H1 (cell line): ENCODE measurements at regions not wholly inside any gene's neighbourhood (a gene's known extent, or its start where the extent isn't known, plus 50 kb on each side); places are given as distances from the start of the nearest gene placed in this dataset.
A peak's percentile ranks its signal among the peaks of the same experiment; 100 is the strongest.

ENCODE experiments used
- BRCA1 ChIP-seq: IDR thresholded peaks from 2 replicates; pipeline ENCODE4 v1.6.1; 2012; ENCODE audit warnings: low read depth, low read length, improper control_type of control experiment
- CHD7 ChIP-seq: fragments of 300-600 bp; sonication (generic); IDR thresholded peaks from 2 replicates; pipeline ENCODE4 v1.7.1; 2012; ENCODE audit warnings: low read length, moderate library complexity, mild to moderate bottlenecking, inconsistent platforms; ENCODE audit not compliant: insufficient replicate concordance
- CTCF ChIP-seq, 3 experiments: IDR thresholded peaks; 1 replicate in 2 of 3; 2 replicates in 1 of 3; pipeline versions ENCODE4 v1.5.1 to v1.6.1; 2011; ENCODE audit warnings: low read length in 3 of 3, mild to moderate bottlenecking in 3 of 3, inconsistent platforms in 2 of 3, low read depth in 1 of 3, moderate library complexity in 1 of 3; ENCODE audit not compliant: insufficient read depth in 1 of 3; ENCODE audit errors: control extremely low read depth in 1 of 3
- EP300 ChIP-seq, 2 experiments: IDR thresholded peaks; 1 replicate in 1 of 2; 2 replicates in 1 of 2; pipeline ENCODE4 v1.6.1; 2011 to 2012; ENCODE audit warnings: low read depth in 2 of 2, low read length in 2 of 2, mild to moderate bottlenecking in 2 of 2, borderline replicate concordance in 1 of 2, inconsistent platforms in 1 of 2, moderate library complexity in 1 of 2
- FOSL1 ChIP-seq: IDR thresholded peaks from 2 replicates; pipeline ENCODE4 v1.6.1; 2011; ENCODE audit warnings: mild to moderate bottlenecking, low read depth, low read length, moderate library complexity; ENCODE audit not compliant: insufficient read depth
- GABPA ChIP-seq: IDR thresholded peaks from 2 replicates; pipeline ENCODE4 v1.6.1; 2011; ENCODE audit warnings: mild to moderate bottlenecking, low read length, moderate library complexity, borderline replicate concordance; ENCODE audit not compliant: insufficient read depth
- GTF2F1 ChIP-seq: IDR thresholded peaks from 2 replicates; pipeline ENCODE4 v1.6.1; 2012; ENCODE audit warnings: low read depth, low read length, improper control_type of control experiment, borderline replicate concordance
- JUN ChIP-seq: IDR thresholded peaks from 2 replicates; pipeline ENCODE4 v1.6.1; 2011; ENCODE audit warnings: low read depth, mild to moderate bottlenecking, improper control_type of control experiment, low read length
- MAFK ChIP-seq: IDR thresholded peaks from 2 replicates; pipeline ENCODE4 v1.6.1; 2012; ENCODE audit warnings: low read depth, mild to moderate bottlenecking, improper control_type of control experiment, low read length
- POLR2A ChIP-seq, 2 experiments: IDR thresholded peaks; 1 replicate in 1 of 2; 2 replicates in 1 of 2; pipeline ENCODE4 v1.6.1; 2011; ENCODE audit warnings: low read depth in 2 of 2, low read length in 2 of 2, mild to moderate bottlenecking in 2 of 2; ENCODE audit errors: control extremely low read depth in 1 of 2
- SUZ12 ChIP-seq: fragments of 200-600 bp; sonication (generic); IDR thresholded peaks from 2 replicates; pipeline ENCODE4 v1.6.1; 2012; ENCODE audit warnings: mild to moderate bottlenecking, inconsistent platforms, low read length, moderate library complexity, mixed read lengths

DNA sequence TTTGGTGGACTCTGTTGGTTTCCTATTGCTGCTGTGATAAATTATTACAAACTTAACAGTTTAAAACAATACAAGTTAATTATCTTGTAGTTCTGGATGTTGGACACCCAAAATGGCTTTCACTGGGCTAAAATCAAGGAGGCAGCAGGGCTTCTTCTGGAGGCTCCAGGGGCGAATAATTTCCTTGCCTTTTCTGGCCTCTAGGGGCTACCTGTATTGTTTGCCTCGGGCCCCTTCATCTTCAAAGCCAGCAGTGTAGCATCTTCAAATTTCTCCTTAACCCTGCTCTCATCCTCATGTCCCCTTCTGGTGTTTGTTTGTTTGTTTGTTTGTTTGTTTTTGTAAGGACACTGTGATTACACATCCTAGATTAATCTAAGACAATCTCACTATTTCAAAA, 60.5 kb upstream of the ANKEF1 start:
- TF ChIP-seq EP300 (IDR thresholded peaks at IDR 0.05; ENCODE audit: borderline replicate concordance in 1 of 2, low read depth in 2 of 2, low read length in 2 of 2), result no peak
- no peak for TF ChIP-seq SUZ12
- no peak for TF ChIP-seq MAFK
- TF ChIP-seq CTCF (IDR thresholded peaks at IDR 0.05; ENCODE audit: control extremely low read depth in 1 of 3, insufficient read depth in 1 of 3, low read depth in 1 of 3, low read length in 3 of 3), result peak; percentile 31 to 35 (median 32); a peak in 3 of 4 replicates
- no peak for TF ChIP-seq GABPA
- no peak for TF ChIP-seq BRCA1
- TF ChIP-seq JUN, result no peak
- no peak for TF ChIP-seq POLR2A (IDR thresholded peaks at IDR 0.05; ENCODE audit: control extremely low read depth in 1 of 2, low read depth in 2 of 2, low read length in 2 of 2)
- TF ChIP-seq FOSL1, result no peak
- no peak for TF ChIP-seq CHD7
- TF ChIP-seq GTF2F1, result no peak
